ENCODE measurements at regions not wholly inside any gene's neighbourhood (a gene's known extent, or its start where the extent isn't known, plus 50 kb on each side); places are given as distances from the start of the nearest gene placed in this dataset.
"Not testable (repeated sequence)": the region's sequence is repeated elsewhere in the genome, so short reads cannot be mapped to it uniquely, and the experiment has no call there.

- Histone ChIP-seq H3K4me3 (ENCODE audit: low read length) (no peak overlapping the region), H3K27ac (ENCODE audit: low read length) (no peak overlapping the region), H3K4me1 (ENCODE audit: control insufficient read depth, low read depth, low read length) (no peaks in the 10 kb centered on the region), H3K36me3 (ENCODE audit: control insufficient read depth, low read depth, low read length) (no peaks in the 10 kb centered on the region), H3K9me3 (ENCODE audit: control insufficient read depth, low read depth, low read length) (no peaks in the 10 kb centered on the region), H3K27me3 (ENCODE audit: control insufficient read depth, insufficient read depth, low read length) (no peaks in the 10 kb centered on the region), H3K9ac (ENCODE audit: low read length) (no peak overlapping the region)
These were observed 68.6 kb upstream of the MAP3K1 start for GRCh38 chr5:56746553-56747339.

GRCh38 chr5:56745864-56746263 lies 69.5 kb upstream of the MAP3K1 start:
- Histone ChIP-seq H3K27me3 (ENCODE audit: control insufficient read depth, insufficient read depth, low read length) (no peaks in the 10 kb centered on the region), H3K36me3 (ENCODE audit: control insufficient read depth, low read depth, low read length) (no peaks in the 10 kb centered on the region), H3K9ac (ENCODE audit: low read length) (no peak overlapping the region), H3K9me3 (ENCODE audit: control insufficient read depth, low read depth, low read length) (no peaks in the 10 kb centered on the region), H3K4me1 (ENCODE audit: control insufficient read depth, low read depth, low read length) (no peaks in the 10 kb centered on the region), H3K27ac (ENCODE audit: low read length) (no peak overlapping the region), H3K4me3 (ENCODE audit: low read length) (no peak overlapping the region)

- Histone ChIP-seq H3K27me3 (ENCODE audit: control insufficient read depth, insufficient read depth, low read length) (no peaks in the 10 kb centered on the region), H3K27ac (ENCODE audit: low read length) (no peak overlapping the region), H3K36me3 (ENCODE audit: control insufficient read depth, low read depth, low read length) (no peaks in the 10 kb centered on the region), H3K9me3 (ENCODE audit: control insufficient read depth, low read depth, low read length) (no peaks in the 10 kb centered on the region), H3K9ac (ENCODE audit: low read length) (no peak overlapping the region), H3K4me1 (ENCODE audit: control insufficient read depth, low read depth, low read length) (peaks cover 3% of the 10 kb centered on the region), H3K4me3 (ENCODE audit: low read length) (no peak overlapping the region)
These were observed 74.5 kb upstream of the MAP3K1 start for GRCh38 chr5:56740868-56741267.

GRCh38 chr5:56739990-56740389 lies 75.4 kb upstream of the MAP3K1 start:
- Histone ChIP-seq H3K36me3 (ENCODE audit: control insufficient read depth, low read depth, low read length) (no peaks in the 10 kb centered on the region), H3K27ac (ENCODE audit: low read length) (no peak overlapping the region), H3K9ac (ENCODE audit: low read length) (no peak overlapping the region), H3K4me1 (ENCODE audit: control insufficient read depth, low read depth, low read length) (peaks cover 7% of the 10 kb centered on the region), H3K4me3 (ENCODE audit: low read length) (no peak overlapping the region), H3K9me3 (ENCODE audit: control insufficient read depth, low read depth, low read length) (no peaks in the 10 kb centered on the region), H3K27me3 (ENCODE audit: control insufficient read depth, insufficient read depth, low read length) (no peaks in the 10 kb centered on the region)

- Histone ChIP-seq H3K36me3 (ENCODE audit: control insufficient read depth, low read depth, low read length) (no peaks in the 10 kb centered on the region), H3K4me3 (ENCODE audit: low read length) (no peak overlapping the region), H3K4me1 (ENCODE audit: control insufficient read depth, low read depth, low read length) (peaks cover 12% of the 10 kb centered on the region), H3K27me3 (ENCODE audit: control insufficient read depth, insufficient read depth, low read length) (no peaks in the 10 kb centered on the region), H3K9ac (ENCODE audit: low read length) (no peak overlapping the region), H3K27ac (ENCODE audit: low read length) (no peak overlapping the region), H3K9me3 (ENCODE audit: control insufficient read depth, low read depth, low read length) (no peaks in the 10 kb centered on the region)
These were observed 77.3 kb upstream of the MAP3K1 start for GRCh38 chr5:56737951-56738606.

- Histone ChIP-seq H3K27me3 (ENCODE audit: control insufficient read depth, insufficient read depth, low read length) (no peaks in the 10 kb centered on the region), H3K27ac (ENCODE audit: low read length) (no peak overlapping the region), H3K4me3 (ENCODE audit: low read length) (no peak overlapping the region), H3K9ac (ENCODE audit: low read length) (no peak overlapping the region), H3K36me3 (ENCODE audit: control insufficient read depth, low read depth, low read length) (no peaks in the 10 kb centered on the region), H3K9me3 (ENCODE audit: control insufficient read depth, low read depth, low read length) (no peaks in the 10 kb centered on the region), H3K4me1 (ENCODE audit: control insufficient read depth, low read depth, low read length) (peaks cover 19% of the 10 kb centered on the region)
These were observed 78.2 kb upstream of the MAP3K1 start for GRCh38 chr5:56737002-56737621.

- no peaks in the 10 kb centered on the region for H3K9me3 ChIP-seq (ENCODE audit: control insufficient read depth, low read depth, low read length)
- no peaks in the 10 kb centered on the region for H3K27me3 ChIP-seq (ENCODE audit: control insufficient read depth, insufficient read depth, low read length)
- no peaks in the 10 kb centered on the region for H3K36me3 ChIP-seq (ENCODE audit: control insufficient read depth, low read depth, low read length)
- H3K4me3 ChIP-seq (ENCODE audit: low read length): no peak overlapping the region
- H3K4me1 ChIP-seq (ENCODE audit: control insufficient read depth, low read depth, low read length): peaks cover 20% of the 10 kb centered on the region
- H3K9ac ChIP-seq (ENCODE audit: low read length): no peak overlapping the region
- no peak overlapping the region for H3K27ac ChIP-seq (ENCODE audit: low read length)
These were observed 79.3 kb upstream of the MAP3K1 start for GRCh38 chr5:56735849-56736641.

GRCh38 chr5:56734091-56734694 lies 81.2 kb upstream of the MAP3K1 start:
- H3K4me3 ChIP-seq (ENCODE audit: low read length): no peak overlapping the region
- H3K9me3 ChIP-seq (ENCODE audit: control insufficient read depth, low read depth, low read length): no peaks in the 10 kb centered on the region
- H3K36me3 ChIP-seq (ENCODE audit: control insufficient read depth, low read depth, low read length): no peaks in the 10 kb centered on the region
- H3K9ac ChIP-seq (ENCODE audit: low read length): no peak overlapping the region
- peaks cover 20% of the 10 kb centered on the region for H3K4me1 ChIP-seq (ENCODE audit: control insufficient read depth, low read depth, low read length)
- no peak overlapping the region for H3K27ac ChIP-seq (ENCODE audit: low read length)
- H3K27me3 ChIP-seq (ENCODE audit: control insufficient read depth, insufficient read depth, low read length): no peaks in the 10 kb centered on the region

GRCh38 chr5:56733580-56733979 lies 81.8 kb upstream of the MAP3K1 start:
- Histone ChIP-seq H3K27ac (ENCODE audit: low read length) (no peak overlapping the region), H3K9me3 (ENCODE audit: control insufficient read depth, low read depth, low read length) (no peaks in the 10 kb centered on the region), H3K36me3 (ENCODE audit: control insufficient read depth, low read depth, low read length) (no peaks in the 10 kb centered on the region), H3K4me3 (ENCODE audit: low read length) (no peak overlapping the region), H3K27me3 (ENCODE audit: control insufficient read depth, insufficient read depth, low read length) (no peaks in the 10 kb centered on the region), H3K4me1 (ENCODE audit: control insufficient read depth, low read depth, low read length) (peaks cover 20% of the 10 kb centered on the region), H3K9ac (ENCODE audit: low read length) (no peak overlapping the region)

GRCh38 chr5:56732121-56732520 lies 83.2 kb upstream of the MAP3K1 start:
- Histone ChIP-seq H3K27me3 (ENCODE audit: control insufficient read depth, insufficient read depth, low read length) (no peaks in the 10 kb centered on the region), H3K9ac (ENCODE audit: low read length) (no peak overlapping the region), H3K36me3 (ENCODE audit: control insufficient read depth, low read depth, low read length) (no peaks in the 10 kb centered on the region), H3K4me1 (ENCODE audit: control insufficient read depth, low read depth, low read length) (peaks cover 20% of the 10 kb centered on the region), H3K27ac (ENCODE audit: low read length) (no peak overlapping the region), H3K9me3 (ENCODE audit: control insufficient read depth, low read depth, low read length) (no peaks in the 10 kb centered on the region), H3K4me3 (ENCODE audit: low read length) (no peak overlapping the region)

GRCh38 chr5:56731473-56731872 lies 83.9 kb upstream of the MAP3K1 start:
- peaks cover 20% of the 10 kb centered on the region for H3K4me1 ChIP-seq (ENCODE audit: control insufficient read depth, low read depth, low read length)
- not testable (repeated sequence) for H3K4me3 ChIP-seq (ENCODE audit: low read length); H3K9ac ChIP-seq (ENCODE audit: low read length); H3K27me3 ChIP-seq (ENCODE audit: control insufficient read depth, insufficient read depth, low read length); H3K9me3 ChIP-seq (ENCODE audit: control insufficient read depth, low read depth, low read length); H3K27ac ChIP-seq (ENCODE audit: low read length); H3K36me3 ChIP-seq (ENCODE audit: control insufficient read depth, low read depth, low read length)

Data from iPS-18a (cell line).